MM.1S (cell line): ENCODE measurements at regions not wholly inside any gene's neighbourhood (a gene's known extent, or its start where the extent isn't known, plus 50 kb on each side); places are given as distances from the start of the nearest gene placed in this dataset.

Source experiments
- DNase-seq: peaks from one replicate; pipeline ENCODE4 v3.0.0-alpha.2; 2015
- H2AFZ ChIP-seq: fragments of 300-600 bp; sonication (generic); 2 replicates; pipeline ENCODE4 v1.6.0; 2016; ENCODE audit warnings: antibody characterized with exemption, low read length
- H3F3A ChIP-seq: fragments of 300-600 bp; sonication (generic); 2 replicates; pipeline ENCODE4 v1.6.1; 2016; ENCODE audit warnings: mild to moderate bottlenecking, antibody characterized with exemption, low read length, moderate library complexity, mixed read lengths; ENCODE audit not compliant: insufficient read depth
- H3K27ac ChIP-seq: fragments of 300-600 bp; sonication (generic); 2 replicates; pipeline ENCODE4 v1.5.1; 2016; ENCODE audit warnings: mild to moderate bottlenecking, low read length
- H3K27me3 ChIP-seq: fragments of 300-600 bp; sonication (generic); replicated peaks from 2 replicates; pipeline ENCODE4 v1.6.0; 2016; ENCODE audit warnings: low read length; ENCODE audit not compliant: insufficient read depth
- H3K36me3 ChIP-seq: fragments of 300-600 bp; sonication (generic); replicated peaks from 2 replicates; pipeline ENCODE4 v1.6.1; 2016; ENCODE audit warnings: mild to moderate bottlenecking, low read length, mixed read lengths; ENCODE audit not compliant: insufficient read depth
- H3K4me1 ChIP-seq: fragments of 300-600 bp; sonication (generic); 2 replicates; pipeline ENCODE4 v1.6.1; 2016; ENCODE audit warnings: low read length, mixed read lengths
- H3K4me2 ChIP-seq: fragments of 300-600 bp; sonication (generic); 2 replicates; pipeline ENCODE4 v1.6.0; 2016; ENCODE audit warnings: low read depth, low read length
- H3K4me3 ChIP-seq: fragments of 300-600 bp; sonication (generic); 2 replicates; pipeline ENCODE4 v1.5.1; 2016; ENCODE audit warnings: low read length, mixed read lengths
- H3K79me2 ChIP-seq: fragments of 300-600 bp; sonication (generic); 2 replicates; pipeline ENCODE4 v1.6.1; 2016; ENCODE audit warnings: mixed run types, low read length, mixed read lengths
- H3K9ac ChIP-seq: fragments of 300-600 bp; sonication (generic); 2 replicates; pipeline ENCODE4 v1.6.1; 2016; ENCODE audit warnings: low read length, mixed read lengths
- H3K9me2 ChIP-seq: fragments of 300-600 bp; sonication (generic); replicated peaks from 2 replicates; pipeline ENCODE4 v1.6.1; 2016; ENCODE audit warnings: mild to moderate bottlenecking, low read length, mixed read lengths; ENCODE audit not compliant: insufficient read depth
- H3K9me3 ChIP-seq: fragments of 300-600 bp; sonication (generic); replicated peaks from 2 replicates; pipeline ENCODE4 v1.6.1; 2016; ENCODE audit warnings: mild to moderate bottlenecking, low read length, mixed read lengths; ENCODE audit not compliant: insufficient read depth
- H4K20me1 ChIP-seq: fragments of 300-600 bp; sonication (generic); 2 replicates; pipeline ENCODE4 v1.6.1; 2016; ENCODE audit warnings: mild to moderate bottlenecking, low read length, moderate library complexity, mixed read lengths; ENCODE audit not compliant: insufficient read depth
- EZH2 ChIP-seq: fragments of 300-600 bp; sonication (generic); optimal IDR thresholded peaks from 2 replicates; pipeline ENCODE3; 2017; ENCODE audit warnings: low read depth, mild to moderate bottlenecking, antibody characterized with exemption, low read length, mixed read lengths
- EZH2phosphoT487 ChIP-seq: fragments of 300-600 bp; sonication (generic); IDR thresholded peaks from 2 replicates; pipeline ENCODE4 v1.6.1; 2018; ENCODE audit warnings: antibody characterized with exemption, low read length
- TF ChIP-seq, protein P1 (sequence below): fragments of 300-600 bp; sonication (generic); IDR thresholded peaks from 2 replicates; pipeline ENCODE4 v1.5.1; 2016; ENCODE audit warnings: antibody characterized with exemption, low read length, mixed read lengths

- no peaks in the 10 kb centered on the region for H3F3A ChIP-seq
Observed at GRCh38 chr6:43947860-43948259, 177.8 kb downstream of the VEGFA start.

GRCh38 chr6:43946641-43947363 lies 176.8 kb downstream of the VEGFA start:
- TF ChIP-seq EZH2phosphoT487, result no peak
- TF ChIP-seq, protein P1, sequence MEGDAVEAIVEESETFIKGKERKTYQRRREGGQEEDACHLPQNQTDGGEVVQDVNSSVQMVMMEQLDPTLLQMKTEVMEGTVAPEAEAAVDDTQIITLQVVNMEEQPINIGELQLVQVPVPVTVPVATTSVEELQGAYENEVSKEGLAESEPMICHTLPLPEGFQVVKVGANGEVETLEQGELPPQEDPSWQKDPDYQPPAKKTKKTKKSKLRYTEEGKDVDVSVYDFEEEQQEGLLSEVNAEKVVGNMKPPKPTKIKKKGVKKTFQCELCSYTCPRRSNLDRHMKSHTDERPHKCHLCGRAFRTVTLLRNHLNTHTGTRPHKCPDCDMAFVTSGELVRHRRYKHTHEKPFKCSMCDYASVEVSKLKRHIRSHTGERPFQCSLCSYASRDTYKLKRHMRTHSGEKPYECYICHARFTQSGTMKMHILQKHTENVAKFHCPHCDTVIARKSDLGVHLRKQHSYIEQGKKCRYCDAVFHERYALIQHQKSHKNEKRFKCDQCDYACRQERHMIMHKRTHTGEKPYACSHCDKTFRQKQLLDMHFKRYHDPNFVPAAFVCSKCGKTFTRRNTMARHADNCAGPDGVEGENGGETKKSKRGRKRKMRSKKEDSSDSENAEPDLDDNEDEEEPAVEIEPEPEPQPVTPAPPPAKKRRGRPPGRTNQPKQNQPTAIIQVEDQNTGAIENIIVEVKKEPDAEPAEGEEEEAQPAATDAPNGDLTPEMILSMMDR, result no peak
- no peak for TF ChIP-seq EZH2
- Histone ChIP-seq H3K4me2 (no peak overlapping the region), H3K36me3 (no peaks in the 10 kb centered on the region), H3K27me3 (no peaks in the 10 kb centered on the region; the same call in 1 of the 2 replicates), H3F3A (no peaks in the 10 kb centered on the region), H3K9ac (no peak overlapping the region), H3K9me2 (no peaks in the 10 kb centered on the region), H3K27ac (no peak overlapping the region), H4K20me1 (no peaks in the 10 kb centered on the region), H3K9me3 (no peaks in the 10 kb centered on the region), H2AFZ (no peak overlapping the region), H3K4me3 (no peak overlapping the region), H3K4me1 (no peaks in the 10 kb centered on the region), H3K79me2 (no peaks in the 10 kb centered on the region)
- DNase-seq, result no peak

More at GRCh38 chr6:43947860-43948259, 177.8 kb downstream of the VEGFA start:
- H3K27me3 ChIP-seq, result no peaks in the 10 kb centered on the region; the same call in 1 of the 2 replicates
- no peak for DNase-seq
- no peak overlapping the region for H2AFZ ChIP-seq
- no peaks in the 10 kb centered on the region for H3K4me1 ChIP-seq
- no peaks in the 10 kb centered on the region for H3K36me3 ChIP-seq
- H3K9me2 ChIP-seq, result no peaks in the 10 kb centered on the region
- no peaks in the 10 kb centered on the region for H3K9me3 ChIP-seq
- TF ChIP-seq EZH2 (no peak), EZH2phosphoT487 (no peak)
- TF ChIP-seq, protein P1, result no peak
- H3K4me2 ChIP-seq, result no peak overlapping the region
- no peaks in the 10 kb centered on the region for H4K20me1 ChIP-seq
- no peaks in the 10 kb centered on the region for H3K79me2 ChIP-seq
- no peak overlapping the region for H3K27ac ChIP-seq
- no peak overlapping the region for H3K4me3 ChIP-seq
- H3K9ac ChIP-seq, result no peak overlapping the region

GRCh38 chr6:43945768-43946080 lies 175.7 kb downstream of the VEGFA start:
- H3K4me2 ChIP-seq, result no peak overlapping the region
- no peaks in the 10 kb centered on the region for H3K36me3 ChIP-seq
- no peaks in the 10 kb centered on the region for H3K4me1 ChIP-seq
- no peak overlapping the region for H2AFZ ChIP-seq
- H3K27ac ChIP-seq, result no peak overlapping the region
- no peak overlapping the region for H3K4me3 ChIP-seq
- no peak for DNase-seq
- H3F3A ChIP-seq, result no peaks in the 10 kb centered on the region
- H3K9me3 ChIP-seq, result no peaks in the 10 kb centered on the region
- H4K20me1 ChIP-seq, result no peaks in the 10 kb centered on the region
- TF ChIP-seq, protein P1, result no peak
- no peak for TF ChIP-seq EZH2phosphoT487
- no peak for TF ChIP-seq EZH2
- H3K9me2 ChIP-seq, result no peaks in the 10 kb centered on the region
- H3K27me3 ChIP-seq, result no peaks in the 10 kb centered on the region; the same call in 1 of the 2 replicates
- H3K9ac ChIP-seq, result no peak overlapping the region
- H3K79me2 ChIP-seq, result no peaks in the 10 kb centered on the region
